Coronary artery (tissue), 2 donors: ENCODE measurements at regions not wholly inside any gene's neighbourhood (a gene's known extent, or its start where the extent isn't known, plus 50 kb on each side); places are given as distances from the start of the nearest gene placed in this dataset.

Experiments
- DNase-seq: peaks from one replicate; pipeline ENCODE4 v3.0.0-alpha.2; 2017; ENCODE audit warnings: low spot score
- H3K27ac ChIP-seq, 2 donors: fragments of 200-600 bp; sonication (generic); one replicate each; pipeline ENCODE4 v1.5.1; 2016 to 2019
- H3K4me3 ChIP-seq: fragments of 200-600 bp; sonication (generic); 2 replicates; pipeline ENCODE4 v1.5.1; 2016; ENCODE audit warnings: mild to moderate bottlenecking, moderate library complexity
- TF ChIP-seq, protein P1 (sequence below): fragments of 200-600 bp; sonication (generic); IDR thresholded peaks from one replicate; pipeline ENCODE4 v1.5.1; 2019; ENCODE audit warnings: antibody characterized with exemption

DNA sequence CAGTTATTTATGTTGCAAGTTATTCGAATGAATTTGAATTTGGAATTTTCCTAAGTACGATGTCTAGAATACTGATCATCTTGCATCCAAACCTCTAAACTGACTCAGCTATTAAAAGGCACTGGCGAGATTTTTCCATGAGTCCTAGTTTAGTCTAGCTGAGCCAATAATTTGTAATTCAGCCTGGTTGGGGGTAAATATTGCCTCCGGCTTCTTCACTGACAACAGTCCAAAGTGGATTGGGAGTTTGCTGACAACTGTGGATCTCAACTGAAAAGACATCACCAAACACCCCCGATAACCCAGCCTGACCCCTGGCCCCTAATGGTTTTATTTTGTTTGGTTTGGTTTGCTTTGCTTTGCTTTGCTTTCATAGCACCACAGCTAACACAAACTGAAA is 189.8 kb upstream of the DAPK1 start:
- DNase-seq, result no peak

DNA sequence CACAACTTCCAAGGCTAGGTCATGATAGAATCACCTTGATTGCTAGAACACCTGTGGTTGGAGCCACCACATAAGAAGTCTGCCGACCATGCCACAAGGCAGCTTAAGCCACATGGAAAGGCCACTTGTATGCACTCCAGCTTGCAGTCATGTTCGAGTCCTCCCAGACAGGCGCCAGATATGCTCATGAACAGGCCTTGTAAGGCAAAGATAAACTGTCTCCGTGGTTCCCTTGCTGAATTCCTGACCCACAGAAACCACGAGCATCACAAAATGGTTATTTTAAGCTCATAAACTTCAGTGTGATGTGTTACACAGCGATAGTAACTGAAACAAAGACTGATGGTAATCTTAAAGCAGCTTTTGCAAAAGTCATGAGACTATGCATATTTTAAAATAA is 188.4 kb upstream of the DAPK1 start:
- TF ChIP-seq, protein P1, sequence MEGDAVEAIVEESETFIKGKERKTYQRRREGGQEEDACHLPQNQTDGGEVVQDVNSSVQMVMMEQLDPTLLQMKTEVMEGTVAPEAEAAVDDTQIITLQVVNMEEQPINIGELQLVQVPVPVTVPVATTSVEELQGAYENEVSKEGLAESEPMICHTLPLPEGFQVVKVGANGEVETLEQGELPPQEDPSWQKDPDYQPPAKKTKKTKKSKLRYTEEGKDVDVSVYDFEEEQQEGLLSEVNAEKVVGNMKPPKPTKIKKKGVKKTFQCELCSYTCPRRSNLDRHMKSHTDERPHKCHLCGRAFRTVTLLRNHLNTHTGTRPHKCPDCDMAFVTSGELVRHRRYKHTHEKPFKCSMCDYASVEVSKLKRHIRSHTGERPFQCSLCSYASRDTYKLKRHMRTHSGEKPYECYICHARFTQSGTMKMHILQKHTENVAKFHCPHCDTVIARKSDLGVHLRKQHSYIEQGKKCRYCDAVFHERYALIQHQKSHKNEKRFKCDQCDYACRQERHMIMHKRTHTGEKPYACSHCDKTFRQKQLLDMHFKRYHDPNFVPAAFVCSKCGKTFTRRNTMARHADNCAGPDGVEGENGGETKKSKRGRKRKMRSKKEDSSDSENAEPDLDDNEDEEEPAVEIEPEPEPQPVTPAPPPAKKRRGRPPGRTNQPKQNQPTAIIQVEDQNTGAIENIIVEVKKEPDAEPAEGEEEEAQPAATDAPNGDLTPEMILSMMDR, result no peak
- Histone ChIP-seq H3K27ac (no peak overlapping the region), H3K4me3 (no peak overlapping the region)
- DNase-seq, result no peak

More for the DNA sequence above, 189.8 kb upstream of the DAPK1 start:
- Histone ChIP-seq H3K4me3 (no peak overlapping the region), H3K27ac (no peak overlapping the region)
- TF ChIP-seq, protein P1, result no peak

DNA sequence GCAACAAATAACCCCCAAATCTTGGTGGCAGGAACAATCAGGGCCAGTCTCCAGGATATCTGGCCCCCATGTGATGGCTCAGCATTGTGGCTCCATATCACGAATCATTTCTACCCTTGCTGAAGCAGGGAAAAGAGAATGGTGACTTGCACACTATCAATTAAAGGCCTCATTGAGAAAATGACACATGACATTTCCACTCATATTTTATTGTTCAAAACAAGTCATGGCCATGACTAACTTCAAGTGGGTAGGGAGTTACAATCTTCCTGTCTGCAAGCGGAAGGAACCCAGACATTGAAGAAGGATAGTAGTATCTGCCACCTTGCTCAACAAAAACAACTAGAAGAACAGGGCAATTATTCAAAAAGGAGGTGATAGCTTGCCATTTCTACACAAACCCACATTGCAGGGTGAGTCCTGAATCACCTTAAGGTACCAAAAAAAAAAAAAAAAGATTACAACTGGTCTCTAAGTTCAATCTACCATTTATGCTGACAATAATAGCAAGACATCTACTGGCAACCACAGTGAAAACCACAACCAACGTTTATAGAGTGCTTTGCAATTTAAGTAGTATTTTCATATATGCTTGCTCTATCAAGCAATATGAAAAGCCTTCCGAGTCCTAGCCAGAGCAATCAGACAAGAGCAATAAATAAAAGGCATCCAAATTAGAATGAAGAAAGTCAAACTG is 186.7 kb upstream of the DAPK1 start:
- no peak for DNase-seq
- TF ChIP-seq, protein P1, result no peak
- no peak overlapping the region for H3K4me3 ChIP-seq
- no peak overlapping the region for H3K27ac ChIP-seq

DNA sequence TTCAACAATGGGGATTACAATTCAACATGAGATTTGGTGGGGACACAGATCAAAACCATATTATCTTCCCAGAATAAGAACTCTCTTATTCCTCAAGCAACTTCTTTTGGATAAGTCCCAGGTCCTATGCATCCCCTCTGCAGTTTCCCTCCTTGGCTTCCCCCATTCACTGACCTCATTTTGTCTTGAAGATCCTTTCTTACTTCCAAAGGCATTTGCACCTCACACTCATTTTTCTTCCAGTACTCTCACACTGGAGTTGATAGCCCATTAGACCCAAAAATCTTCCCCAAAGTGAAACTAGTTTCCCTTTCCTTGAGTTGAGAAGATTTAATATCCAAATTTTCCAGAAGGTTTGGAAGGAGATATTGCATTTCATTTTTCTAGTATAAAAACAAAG is 178.0 kb upstream of the DAPK1 start:
- DNase-seq, result no peak
- no peak overlapping the region for H3K4me3 ChIP-seq
- TF ChIP-seq, protein P1, result no peak
- H3K27ac ChIP-seq, result no peak overlapping the region

DNA sequence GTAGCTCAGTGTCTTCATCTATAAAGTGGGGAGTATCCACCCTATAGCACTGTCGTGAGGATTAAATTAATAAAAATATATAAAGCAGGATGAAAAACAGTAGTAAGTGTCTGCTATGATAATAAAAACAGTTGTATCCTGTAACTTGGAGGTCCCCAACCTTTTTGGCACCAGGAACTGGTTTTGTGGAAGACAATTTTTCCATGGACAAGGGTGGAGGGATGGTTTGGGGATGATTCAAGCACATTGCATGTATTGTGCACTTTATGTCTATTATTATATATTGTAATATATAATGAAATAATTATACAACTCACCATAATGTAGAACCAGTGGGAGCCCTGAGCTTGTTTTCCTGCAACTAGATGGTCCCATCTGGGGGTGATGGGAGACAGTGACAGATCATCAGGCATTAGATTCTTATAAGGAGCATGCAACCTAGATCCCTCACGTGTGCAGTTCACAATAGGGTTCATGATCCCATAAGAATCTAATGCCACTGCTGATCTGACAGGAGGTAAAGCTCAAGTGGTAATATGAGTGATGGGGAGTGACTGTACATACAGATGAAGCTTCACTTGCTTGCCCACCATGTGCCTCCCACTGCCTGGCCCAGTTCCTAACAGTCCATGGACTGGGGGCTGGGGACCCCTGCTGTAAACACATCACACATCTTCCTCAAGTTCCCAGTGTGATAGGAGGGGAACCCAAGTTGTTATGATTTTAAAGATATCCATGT is 177.4 kb upstream of the DAPK1 start:
- H3K4me3 ChIP-seq, result no peak overlapping the region

DNA sequence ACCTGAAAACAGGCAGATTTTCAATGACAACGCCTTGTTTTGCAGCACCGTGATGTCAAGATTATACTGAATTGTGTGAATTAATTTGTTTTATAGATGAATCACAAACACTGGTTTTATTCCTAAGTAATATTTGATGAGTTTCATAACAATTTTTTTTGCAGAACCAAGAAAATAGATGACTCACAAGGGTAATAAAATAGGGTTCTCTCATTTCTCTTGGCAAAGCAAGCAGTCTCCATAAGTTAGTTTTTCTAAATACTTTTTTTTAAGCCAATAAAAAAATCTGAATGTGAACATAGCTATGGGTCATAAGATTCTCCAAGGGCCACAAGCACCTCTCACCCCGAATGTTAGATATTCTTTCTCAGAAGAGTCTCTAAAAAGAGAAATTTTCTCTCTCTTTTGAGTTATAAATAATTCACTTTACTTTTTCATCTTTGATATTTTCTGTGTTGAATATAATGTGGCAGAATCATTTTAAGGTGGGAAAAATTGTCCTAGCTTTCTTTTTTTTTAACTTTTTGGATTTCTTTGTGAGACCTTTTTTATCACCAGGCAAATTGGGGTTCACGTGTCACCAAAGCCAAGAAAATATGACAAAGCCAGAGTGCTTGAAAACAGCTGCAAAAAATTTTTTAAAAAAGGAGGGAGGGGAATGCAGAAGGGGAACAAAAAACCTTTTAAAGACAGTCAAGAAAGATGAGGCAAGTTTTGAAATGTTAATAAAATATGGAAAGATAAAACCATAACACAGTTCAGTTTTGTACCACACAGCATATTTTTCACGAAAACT is 174.6 kb upstream of the DAPK1 start:
- H3K27ac ChIP-seq, result no peak overlapping the region
- H3K4me3 ChIP-seq, result no peak overlapping the region
- TF ChIP-seq, protein P1, result no peak
- DNase-seq, result no peak

More for the DNA sequence above, 177.4 kb upstream of the DAPK1 start:
- H3K27ac ChIP-seq, result no peak overlapping the region
- DNase-seq, result no peak
- TF ChIP-seq, protein P1, result no peak
